Stimulated activated CD8-positive, alpha-beta memory T cell treated with anti-CD3 and anti-CD28 coated beads, Interleukin-7, amount 100 ng/mL, for 1 hour (primary cell): ENCODE measurements at regions not wholly inside any gene's neighbourhood (a gene's known extent, or its start where the extent isn't known, plus 50 kb on each side); places are given as distances from the start of the nearest gene placed in this dataset.
A peak's percentile ranks its signal among the peaks of the same experiment; 100 is the strongest.

Experiments used
- DNase-seq, 2 donors: peaks; one replicate each; pipeline ENCODE4 v3.0.0-alpha.2; 2020; ENCODE audit warnings: low read depth in 2 of 2

GRCh38 chr21:28537371-28538079 lies 455.2 kb downstream of the LTN1 start:
- no peak for DNase-seq

DNA sequence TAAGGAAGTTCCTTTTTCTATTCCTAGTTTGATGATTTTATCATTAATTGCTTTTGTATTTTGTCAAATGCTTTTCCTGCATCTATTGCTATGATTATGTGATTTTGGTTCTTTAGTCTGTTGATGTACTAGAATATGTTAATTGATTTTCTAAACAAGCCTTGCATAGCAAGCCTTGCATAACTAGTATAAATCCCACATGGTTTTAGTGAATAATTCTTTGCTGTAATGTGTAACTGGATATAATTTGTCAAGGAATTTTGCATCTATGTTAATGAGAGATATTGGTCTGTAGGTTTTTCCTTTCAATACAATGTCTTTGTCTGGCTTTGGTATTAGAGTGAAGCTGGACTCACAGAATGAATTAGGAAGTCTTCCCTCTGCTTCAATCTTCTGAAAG lies 460.2 kb downstream of the LTN1 start:
- DNase-seq: no peak

- DNase-seq: no peak
These were observed 469.3 kb downstream of the LTN1 start for GRCh38 chr21:28523367-28523766.

DNA sequence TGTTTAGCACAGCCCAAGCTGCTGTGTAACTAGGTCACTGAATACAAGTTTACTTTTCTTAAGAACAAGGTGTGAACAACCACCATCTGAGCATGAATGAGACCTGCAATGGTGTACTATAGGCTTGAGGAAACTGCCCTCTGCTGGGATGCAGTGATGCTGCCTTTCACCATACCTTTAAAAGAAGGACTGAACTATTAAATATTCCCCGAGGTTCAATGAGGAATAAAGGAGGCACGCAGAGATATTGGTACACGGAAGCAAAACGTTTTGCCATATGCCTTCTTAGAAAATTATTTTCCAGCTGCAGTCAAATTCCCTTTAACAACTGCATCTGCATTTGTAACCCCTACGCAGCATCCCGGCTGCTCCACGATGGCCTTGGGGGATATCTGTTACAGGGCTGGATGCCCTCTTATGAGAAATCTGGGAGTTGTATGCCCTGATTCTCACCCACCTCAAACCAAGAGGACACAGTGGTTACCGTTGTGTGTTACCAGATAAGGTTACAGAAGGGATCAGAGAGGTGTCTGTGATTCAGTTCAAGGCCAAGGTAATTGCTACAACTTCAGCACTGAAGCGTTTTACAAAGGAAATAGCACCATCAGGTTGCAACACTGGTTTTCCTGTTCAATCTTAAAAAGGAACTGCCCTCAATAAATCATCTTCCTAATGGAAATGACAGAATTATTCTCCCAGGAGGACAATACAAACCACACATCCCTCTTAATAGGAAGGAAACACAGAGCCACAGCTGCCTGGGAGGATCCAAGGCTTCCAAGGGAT lies 470.5 kb downstream of the LTN1 start:
- DNase-seq: no peak

DNA sequence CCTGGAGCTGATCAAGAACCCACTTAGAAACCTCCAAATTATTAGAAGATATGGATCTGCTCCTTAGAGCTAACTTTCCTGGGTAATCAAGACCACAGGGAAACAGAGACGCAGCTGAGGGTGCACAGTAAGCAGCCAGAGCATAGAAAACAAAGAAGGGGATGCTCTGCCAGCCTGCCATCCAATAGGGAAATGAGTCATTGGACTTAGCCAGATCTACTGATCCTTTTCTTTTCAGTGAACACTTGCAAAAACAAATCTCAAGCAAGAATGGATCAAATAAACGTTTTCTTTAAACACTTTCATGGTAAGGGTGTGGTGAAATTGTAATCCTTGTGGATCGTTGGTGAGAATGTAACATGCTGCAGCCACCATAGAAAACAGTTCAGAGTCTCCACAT lies 474.0 kb downstream of the LTN1 start:
- DNase-seq: no peak

GRCh38 chr21:28516991-28517592 lies 475.6 kb downstream of the LTN1 start:
- peak; percentile 21 for DNase-seq

- DNase-seq: no peak
These were observed 476.7 kb downstream of the LTN1 start for GRCh38 chr21:28516021-28516420.

DNA sequence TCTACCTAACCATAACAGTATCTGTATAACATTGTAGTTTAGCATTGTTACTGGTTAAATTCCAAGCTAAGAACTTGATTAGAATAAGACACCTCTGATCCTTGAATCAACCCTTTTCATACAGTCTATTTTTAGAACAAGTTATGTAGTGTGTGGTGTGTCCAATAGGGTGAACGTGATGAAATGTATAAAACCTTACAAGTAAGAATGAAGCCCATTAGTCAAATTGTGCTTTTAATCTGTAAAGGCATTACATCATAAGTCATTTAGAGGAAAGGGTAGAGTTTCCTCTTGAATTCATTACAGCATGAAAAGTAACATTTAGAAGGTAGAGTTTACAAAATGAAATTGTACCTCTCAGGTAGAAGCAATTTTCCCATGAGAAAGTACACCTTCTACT lies 479.2 kb downstream of the LTN1 start:
- DNase-seq: no peak

GRCh38 chr21:28509031-28509430 lies 483.6 kb downstream of the LTN1 start:
- no peak for DNase-seq

GRCh38 chr21:28508126-28508525 lies 484.6 kb downstream of the LTN1 start:
- no peak for DNase-seq

DNA sequence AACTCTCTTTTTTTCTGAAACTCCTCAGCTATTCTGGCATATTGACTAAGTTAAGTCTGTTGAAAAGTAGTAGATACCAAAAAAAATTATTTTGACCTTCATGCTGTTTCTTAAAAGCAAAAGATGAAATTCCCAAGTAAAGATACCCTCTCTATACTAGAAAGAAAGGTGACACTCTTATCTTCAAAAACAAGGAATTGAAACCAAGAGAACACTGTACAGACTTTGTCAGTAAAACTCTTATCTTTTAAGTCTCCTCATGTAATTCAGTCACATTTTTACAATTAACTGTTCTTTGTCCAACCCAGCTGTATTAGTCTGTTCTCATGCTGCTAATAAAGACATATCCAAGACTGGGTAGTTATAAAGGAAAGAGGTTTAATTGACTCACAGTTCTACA lies 496.2 kb downstream of the LTN1 start:
- DNase-seq: no peak

DNA sequence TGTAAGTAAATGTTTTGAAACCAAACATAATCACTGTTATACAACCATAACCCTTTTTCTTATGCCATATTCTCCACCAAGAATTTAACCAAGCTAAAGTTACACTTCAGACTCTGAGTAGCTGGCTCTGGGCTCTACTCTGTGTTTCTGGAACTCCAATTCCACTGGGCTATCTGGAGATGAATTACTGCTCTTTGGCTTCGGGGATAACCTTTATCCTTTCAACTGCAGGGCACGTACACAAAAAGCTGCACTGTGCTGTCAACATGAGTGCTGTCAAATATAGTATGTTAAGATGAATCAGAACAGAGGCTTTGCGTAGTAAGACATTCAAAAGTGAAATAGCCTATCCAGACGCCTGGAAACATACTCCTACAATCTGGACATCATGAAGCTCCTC lies 500.6 kb downstream of the LTN1 start:
- DNase-seq: no peak

DNA sequence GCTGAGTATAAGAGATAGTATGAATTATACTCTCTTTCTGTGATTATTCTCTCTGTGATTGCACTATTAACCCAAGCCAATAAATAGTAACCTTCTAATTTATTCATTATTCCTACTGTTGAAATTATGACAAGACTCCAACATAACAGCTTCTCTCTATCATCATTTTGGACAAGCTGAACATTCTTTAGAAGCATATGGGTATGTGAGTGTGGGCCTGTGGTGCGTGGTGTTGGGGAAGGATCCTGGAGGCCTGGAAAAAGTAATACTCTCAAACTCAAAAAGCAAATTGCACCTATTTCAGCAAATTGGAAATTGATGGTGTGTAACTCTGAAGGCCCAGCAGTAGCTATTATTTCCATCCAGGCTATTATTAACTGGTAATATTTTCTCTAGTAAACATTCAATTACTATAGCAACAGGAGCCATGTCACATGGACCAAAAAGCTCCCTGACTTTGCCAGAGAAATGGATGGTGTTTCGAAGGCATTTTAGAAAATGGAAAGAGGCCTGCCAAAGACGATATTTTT lies 502.8 kb downstream of the LTN1 start:
- no peak for DNase-seq

GRCh38 chr21:28489162-28489561 lies 503.5 kb downstream of the LTN1 start:
- DNase-seq: no peak

GRCh38 chr21:28487455-28488070 lies 505.1 kb downstream of the LTN1 start:
- no peak for DNase-seq

DNA sequence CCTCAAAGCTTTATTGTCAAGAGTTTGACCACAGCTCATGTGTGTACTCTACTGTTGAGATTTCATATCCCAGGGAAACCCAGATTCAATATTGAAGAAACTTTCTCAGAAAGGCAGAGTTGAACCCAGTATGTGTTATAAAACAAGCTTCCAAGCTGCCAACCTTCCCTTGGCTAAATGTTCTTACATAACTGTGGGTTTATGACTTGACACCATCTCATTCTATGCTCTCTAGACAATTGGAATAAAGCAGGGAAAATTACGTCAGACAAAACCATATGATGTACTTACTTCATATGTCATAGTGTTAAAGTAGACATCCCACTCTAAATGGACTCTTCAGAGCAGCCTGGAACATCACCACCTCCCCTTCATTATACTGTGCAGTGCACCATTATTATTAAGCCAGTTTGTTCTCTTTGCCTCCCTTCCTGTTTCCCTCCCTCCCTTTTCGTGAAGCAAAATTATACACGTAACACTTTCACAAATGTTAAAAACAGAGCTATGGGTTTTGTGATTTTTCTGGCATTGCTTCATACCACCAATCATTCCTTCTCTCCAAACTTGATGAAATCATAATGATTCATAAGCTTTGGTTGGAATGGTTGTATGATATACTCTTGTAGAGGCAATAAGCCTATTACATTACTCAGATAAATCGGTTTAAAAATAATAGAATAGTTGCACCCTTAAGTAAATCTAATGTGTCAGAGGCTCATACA lies 507.2 kb downstream of the LTN1 start:
- DNase-seq: no peak

DNA sequence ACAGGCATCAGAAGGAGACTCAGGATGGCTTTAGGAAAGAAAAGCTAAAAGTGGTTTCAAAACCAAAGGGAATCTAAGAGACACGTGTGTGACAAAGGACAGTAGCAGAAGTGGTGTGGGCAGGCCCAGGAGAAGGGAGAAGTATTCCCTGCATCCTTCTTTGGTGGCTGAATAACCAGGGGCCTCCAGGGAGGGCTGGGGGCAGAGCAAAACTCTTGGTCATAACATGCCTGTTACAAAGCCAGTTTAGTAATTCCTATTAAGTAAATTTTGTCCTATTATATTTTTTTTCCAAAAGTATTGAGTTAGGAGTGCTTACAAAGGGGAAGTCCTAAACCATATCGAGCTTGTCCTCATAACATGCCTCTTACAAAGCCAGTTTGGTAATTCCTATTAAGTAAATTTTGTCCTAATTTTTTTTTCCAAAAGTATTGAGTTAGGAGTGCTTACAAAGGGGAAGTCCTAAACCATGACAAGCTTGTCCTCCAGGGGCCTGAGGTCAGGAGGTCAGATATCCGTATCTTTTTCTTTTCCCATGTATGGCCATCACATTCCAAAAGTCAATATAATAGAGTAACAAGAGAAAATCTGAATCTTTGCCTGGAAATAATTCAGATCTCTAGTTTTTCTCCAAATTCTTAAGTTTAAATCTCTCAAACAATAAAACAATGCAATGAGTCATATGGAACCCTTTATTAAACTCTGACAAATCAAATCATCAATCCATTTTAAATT lies 509.2 kb downstream of the LTN1 start:
- DNase-seq: no peak

GRCh38 chr21:28482657-28483056 lies 510.0 kb downstream of the LTN1 start:
- DNase-seq: no peak

DNA sequence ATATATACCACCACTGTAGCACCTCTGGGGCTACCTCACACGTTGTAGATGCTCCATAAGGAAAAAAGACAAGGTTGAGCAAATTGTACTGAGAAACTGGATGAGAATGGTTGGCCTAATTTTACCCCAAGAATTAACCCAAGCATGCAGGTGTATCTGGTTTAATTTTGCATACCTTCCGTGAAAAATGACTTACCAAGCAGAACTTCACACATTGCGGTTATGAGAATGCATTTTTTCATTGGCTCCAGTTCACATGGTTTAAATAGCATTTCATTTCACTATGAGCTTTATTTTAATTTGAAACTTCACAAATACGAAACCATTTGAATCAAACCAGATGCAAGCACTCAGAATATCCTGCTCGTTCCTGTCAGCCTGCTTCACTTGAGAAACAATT lies 512.2 kb downstream of the LTN1 start:
- DNase-seq: no peak

DNA sequence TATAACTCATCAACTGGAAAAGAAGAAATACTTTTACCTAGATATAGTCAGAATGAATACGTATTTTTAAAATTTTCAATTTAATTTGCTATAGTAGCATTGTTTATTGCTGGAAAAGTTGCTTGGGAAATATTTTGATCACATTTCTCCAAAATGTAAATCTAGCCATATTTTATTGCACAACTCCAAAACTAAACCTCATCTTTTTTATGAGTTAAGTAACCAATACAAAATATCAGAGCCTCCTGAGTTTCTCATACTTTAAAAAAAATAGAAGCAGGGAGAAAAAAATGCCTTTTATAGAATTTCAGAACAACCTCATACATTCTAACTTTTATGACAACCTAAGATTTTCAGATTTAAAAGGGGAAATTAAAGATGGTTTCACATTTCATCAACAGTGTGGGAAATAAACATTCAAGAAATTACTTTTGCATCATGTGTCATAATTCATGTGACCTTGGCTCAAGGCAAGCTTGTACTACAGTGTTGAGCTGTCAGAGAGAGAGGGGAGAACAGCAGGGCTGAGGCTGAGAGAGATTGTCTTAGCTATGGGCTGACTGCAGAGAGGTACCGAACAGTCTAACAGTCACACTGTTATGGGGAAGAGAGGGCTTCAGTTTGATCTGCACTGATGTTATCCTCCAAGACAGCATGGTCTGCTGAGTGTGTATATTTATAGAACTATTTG lies 519.0 kb downstream of the LTN1 start:
- no peak for DNase-seq
